ENCODE measurements at regions not wholly inside any gene's neighbourhood (a gene's known extent, or its start where the extent isn't known, plus 50 kb on each side); places are given as distances from the start of the nearest gene placed in this dataset.

DNA sequence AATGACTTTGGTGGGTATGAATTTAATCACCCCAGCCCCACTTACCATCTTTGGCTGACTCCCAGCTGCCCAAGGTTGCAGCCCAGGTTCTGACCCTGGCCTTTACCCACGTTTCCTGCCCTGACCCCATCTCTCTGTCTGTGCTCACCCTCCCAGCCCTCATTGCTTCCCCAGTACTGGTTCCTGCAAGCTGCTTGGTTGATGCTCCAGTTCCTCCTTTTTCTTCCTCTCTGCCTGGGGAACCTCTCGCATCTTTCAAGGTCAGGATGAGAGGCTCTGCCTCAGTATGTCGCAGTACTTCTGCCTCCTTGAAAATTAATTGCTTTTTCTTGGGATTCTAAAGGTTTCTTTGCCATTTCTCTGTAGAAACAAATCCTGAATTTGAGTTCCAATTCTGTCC, 263.8 kb upstream of the ZNF32 start:
- no peak for TF ChIP-seq POLR2AphosphoS5 (IDR thresholded peaks at IDR 0.05)
- Histone ChIP-seq H3K27ac (no peak overlapping the region), H3K27me3 (no peaks in the 10 kb centered on the region), H3K4me1 (peaks cover 0 to 10% (median 3%) of the 10 kb centered on the region in 4 donors), H3K9me3 (no peaks in the 10 kb centered on the region), H3K4me3 (no peak overlapping the region), H3K36me3 (no peaks in the 10 kb centered on the region)
- no peak for ATAC-seq (ENCODE audit: low FRiP score in 2 of 2)
- WGBS, 2 donors = 73 to 78% methylated on average over 3 of the region's 3 CpGs
- no peak for DNase-seq

DNA sequence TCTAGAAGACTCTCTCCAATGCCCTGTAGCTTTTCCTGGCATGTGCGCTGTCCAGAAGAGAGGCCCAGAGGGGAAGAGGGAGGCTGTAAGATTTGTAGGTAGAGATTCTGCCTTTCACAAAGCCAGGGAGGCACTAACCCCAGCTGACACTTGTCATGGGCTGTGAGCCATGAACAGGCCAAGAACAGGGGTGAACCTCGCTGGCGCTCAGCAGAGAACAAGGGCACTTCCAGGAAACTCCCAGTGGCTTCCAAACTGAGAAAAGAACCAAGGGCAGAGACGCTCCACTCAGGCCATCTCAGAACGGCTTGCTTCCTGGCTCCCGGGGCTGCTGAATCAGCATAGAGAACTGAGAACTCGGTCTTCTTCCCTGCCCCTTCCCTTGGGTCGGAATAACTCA, 257.8 kb upstream of the ZNF32 start:
- DNase-seq = no peak

DNA sequence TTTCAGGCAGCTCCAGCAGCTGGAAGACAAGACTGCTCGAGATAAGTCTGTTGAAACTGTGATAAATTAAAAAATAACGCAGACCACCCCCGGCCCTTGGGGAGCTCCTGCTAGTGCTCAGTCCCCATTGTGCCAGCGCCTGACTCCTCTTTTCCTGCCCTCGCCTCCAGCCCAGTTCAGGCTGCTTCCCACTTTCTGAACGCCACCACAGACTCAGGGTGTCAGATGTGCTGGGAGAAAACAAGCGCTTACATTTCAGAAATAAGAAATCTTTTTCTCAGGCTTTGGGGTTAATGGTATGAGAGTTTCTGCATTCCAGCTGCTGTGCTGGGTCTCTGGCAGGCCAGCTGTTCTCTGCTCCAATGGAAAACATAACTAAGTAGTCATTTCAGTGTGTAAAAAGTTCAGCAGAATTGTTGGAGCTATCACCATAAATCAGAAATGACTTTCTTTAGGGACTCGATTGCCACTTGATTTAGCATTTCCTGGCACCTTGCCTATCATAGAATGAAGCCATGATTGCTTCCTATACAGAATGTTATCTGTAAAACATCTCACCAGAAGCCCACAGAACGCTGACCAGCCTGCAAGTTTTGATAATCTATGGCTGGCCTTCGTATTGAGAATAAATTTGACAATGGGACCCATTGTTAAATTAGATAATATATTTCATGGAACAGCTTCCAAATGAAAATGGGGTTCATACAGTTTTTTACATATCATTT, 257.0 kb upstream of the ZNF32 start:
- DNase-seq (no peak), ATAC-seq (ENCODE audit: low FRiP score in 2 of 2) (peak in 1 of 2 donors; percentile 32)
- Histone ChIP-seq H3K27ac (no peak overlapping the region), H3K9me3 (no peaks in the 10 kb centered on the region), H3K36me3 (no peaks in the 10 kb centered on the region), H3K27me3 (no peaks in the 10 kb centered on the region), H3K4me3 (no peak overlapping the region), H3K4me1 (peaks cover 0 to 16% (median 4%) of the 10 kb centered on the region in 4 donors)
- no peak for TF ChIP-seq POLR2A (IDR thresholded peaks at IDR 0.05)
- TF ChIP-seq EP300 (IDR thresholded peaks at IDR 0.05) = no peak
- TF ChIP-seq, protein P1, sequence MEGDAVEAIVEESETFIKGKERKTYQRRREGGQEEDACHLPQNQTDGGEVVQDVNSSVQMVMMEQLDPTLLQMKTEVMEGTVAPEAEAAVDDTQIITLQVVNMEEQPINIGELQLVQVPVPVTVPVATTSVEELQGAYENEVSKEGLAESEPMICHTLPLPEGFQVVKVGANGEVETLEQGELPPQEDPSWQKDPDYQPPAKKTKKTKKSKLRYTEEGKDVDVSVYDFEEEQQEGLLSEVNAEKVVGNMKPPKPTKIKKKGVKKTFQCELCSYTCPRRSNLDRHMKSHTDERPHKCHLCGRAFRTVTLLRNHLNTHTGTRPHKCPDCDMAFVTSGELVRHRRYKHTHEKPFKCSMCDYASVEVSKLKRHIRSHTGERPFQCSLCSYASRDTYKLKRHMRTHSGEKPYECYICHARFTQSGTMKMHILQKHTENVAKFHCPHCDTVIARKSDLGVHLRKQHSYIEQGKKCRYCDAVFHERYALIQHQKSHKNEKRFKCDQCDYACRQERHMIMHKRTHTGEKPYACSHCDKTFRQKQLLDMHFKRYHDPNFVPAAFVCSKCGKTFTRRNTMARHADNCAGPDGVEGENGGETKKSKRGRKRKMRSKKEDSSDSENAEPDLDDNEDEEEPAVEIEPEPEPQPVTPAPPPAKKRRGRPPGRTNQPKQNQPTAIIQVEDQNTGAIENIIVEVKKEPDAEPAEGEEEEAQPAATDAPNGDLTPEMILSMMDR (IDR thresholded peaks at IDR 0.05) = no peak
- no peak for TF ChIP-seq POLR2AphosphoS5 (IDR thresholded peaks at IDR 0.05)
- WGBS, 2 donors = 26 to 28% methylated on average over 10 of the region's 10 CpGs

More for the DNA sequence above, 257.8 kb upstream of the ZNF32 start:
- Histone ChIP-seq H3K9me3 (no peaks in the 10 kb centered on the region), H3K27me3 (no peaks in the 10 kb centered on the region), H3K4me1 (peaks cover 0 to 21% (median 5%) of the 10 kb centered on the region in 4 donors), H3K4me3 (no peak overlapping the region), H3K36me3 (no peaks in the 10 kb centered on the region), H3K27ac (no peak overlapping the region)
- no peak for ATAC-seq (ENCODE audit: low FRiP score in 2 of 2)
- WGBS, 2 donors = 59 to 60% methylated on average over 5 to 8 of the region's 8 CpGs
- TF ChIP-seq, protein P1 (IDR thresholded peaks at IDR 0.05) = no peak
- TF ChIP-seq POLR2AphosphoS5 (IDR thresholded peaks at IDR 0.05) (no peak), POLR2A (IDR thresholded peaks at IDR 0.05) (no peak), EP300 (IDR thresholded peaks at IDR 0.05) (no peak)

DNA sequence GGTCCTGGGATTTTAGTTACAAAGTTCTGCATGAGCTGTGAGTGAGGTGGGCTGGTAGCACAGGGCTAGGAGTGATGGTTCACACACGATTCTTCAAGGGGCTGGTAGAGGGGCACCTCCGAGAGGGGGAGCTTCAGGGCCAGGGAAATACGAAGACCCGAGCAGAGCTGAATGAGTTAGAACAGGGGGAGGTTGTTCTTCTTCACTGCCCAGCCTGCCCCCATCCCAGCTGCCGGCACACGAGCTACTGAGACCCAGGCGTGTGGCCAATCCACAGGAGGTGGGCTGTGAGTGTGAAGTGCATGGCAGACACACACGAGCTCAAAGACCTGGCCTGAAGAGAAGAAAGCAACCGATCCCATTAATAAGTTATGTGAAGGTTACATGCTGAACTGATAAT, 256.2 kb upstream of the ZNF32 start:
- H3K36me3 ChIP-seq = no peaks in the 10 kb centered on the region
- TF ChIP-seq, protein P1 (IDR thresholded peaks at IDR 0.05) = no peak
- TF ChIP-seq EP300 (IDR thresholded peaks at IDR 0.05) = no peak
- no peak for TF ChIP-seq POLR2A (IDR thresholded peaks at IDR 0.05)
- TF ChIP-seq POLR2AphosphoS5 (IDR thresholded peaks at IDR 0.05) = no peak
- H3K4me3 ChIP-seq = no peak overlapping the region
- no peaks in the 10 kb centered on the region for H3K27me3 ChIP-seq
- ATAC-seq (ENCODE audit: low FRiP score in 2 of 2) = peak in 1 of 2 donors; percentile 13
- H3K4me1 ChIP-seq = peaks cover 0 to 15% (median 1%) of the 10 kb centered on the region in 4 donors
- WGBS, 2 donors = 74 to 78% methylated on average over 9 of the region's 9 CpGs
- no peaks in the 10 kb centered on the region for H3K9me3 ChIP-seq
- H3K27ac ChIP-seq = no peak overlapping the region
- no peak for DNase-seq

DNA sequence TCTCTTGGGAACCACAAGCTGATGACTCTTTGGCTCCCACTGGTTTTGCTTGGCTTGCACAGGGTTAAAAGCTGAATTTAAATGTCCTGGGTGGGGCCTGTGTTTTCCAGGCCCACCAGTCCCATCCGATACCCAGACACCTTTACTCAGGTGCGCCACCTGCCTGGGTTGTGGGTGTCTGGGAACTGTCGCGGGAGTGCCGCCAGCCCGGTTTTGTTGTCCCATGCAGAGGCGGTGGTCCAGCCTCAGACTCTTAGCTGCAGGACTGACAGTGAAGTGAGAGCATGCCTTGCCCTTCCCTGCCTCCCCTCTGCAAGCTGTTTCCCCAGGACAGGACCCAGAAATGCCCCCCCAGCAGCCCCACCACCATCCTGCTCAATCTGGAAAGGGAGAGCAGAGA, 255.6 kb upstream of the ZNF32 start:
- H3K4me1 ChIP-seq = peaks cover 0 to 17% (median under 1%) of the 10 kb centered on the region in 4 donors
- peak in 1 of 2 donors; percentile 30 for DNase-seq
- peak in 1 of 2 donors; percentile 8 for ATAC-seq (ENCODE audit: low FRiP score in 2 of 2)
- H3K27ac ChIP-seq = no peak overlapping the region
- no peaks in the 10 kb centered on the region for H3K36me3 ChIP-seq
- WGBS, 2 donors = 87 to 93% methylated on average over 5 to 7 of the region's 7 CpGs
- H3K9me3 ChIP-seq = no peaks in the 10 kb centered on the region
- H3K4me3 ChIP-seq = no peak overlapping the region
- H3K27me3 ChIP-seq = no peaks in the 10 kb centered on the region
- TF ChIP-seq, protein P1 (IDR thresholded peaks at IDR 0.05) = no peak
- no peak for TF ChIP-seq EP300 (IDR thresholded peaks at IDR 0.05)
- TF ChIP-seq POLR2A (IDR thresholded peaks at IDR 0.05) = no peak
- no peak for TF ChIP-seq POLR2AphosphoS5 (IDR thresholded peaks at IDR 0.05)
